Lower lobe of right lung (tissue), 2 donors: ENCODE measurements at regions not wholly inside any gene's neighbourhood (a gene's known extent, or its start where the extent isn't known, plus 50 kb on each side); places are given as distances from the start of the nearest gene placed in this dataset.

Experiments
- ATAC-seq, 2 donors: fragments of 200-7000 bp; cut with Tn5 transposase; one replicate each; pipeline ENCODE4 v1.9.1; 2020 to 2022; ENCODE audit warnings: mild to moderate bottlenecking in 2 of 2, moderate library complexity in 2 of 2
- DNase-seq: peaks from one replicate; pipeline ENCODE4 v3.0.0-alpha.2; 2020
- H3K27ac ChIP-seq: fragments of 200-600 bp; one replicate; pipeline ENCODE4 v1.8.0; 2022
- H3K27me3 ChIP-seq: fragments of 200-600 bp; one replicate; pipeline ENCODE4 v1.8.0; 2022; ENCODE audit warnings: low read depth
- H3K36me3 ChIP-seq: fragments of 200-600 bp; one replicate; pipeline ENCODE4 v1.8.0; 2022; ENCODE audit warnings: mild to moderate bottlenecking
- H3K4me1 ChIP-seq: fragments of 200-600 bp; one replicate; pipeline ENCODE4 v1.8.0; 2022
- H3K4me3 ChIP-seq: fragments of 200-600 bp; one replicate; pipeline ENCODE4 v1.8.0; 2022; ENCODE audit warnings: mild to moderate bottlenecking
- H3K9me3 ChIP-seq: fragments of 200-600 bp; one replicate; pipeline ENCODE4 v1.8.0; 2022
- intact Hi-C: fragments of 100-400 bp; cut with DNase I; formaldehyde crosslinking; loops from one replicate; pipeline ENCODE4 v1.11.0; 2022
- TF ChIP-seq, protein P1 (sequence below): fragments of 200-600 bp; IDR thresholded peaks from one replicate; pipeline ENCODE4 v1.8.0; 2022; ENCODE audit warnings: antibody characterized with exemption, mild to moderate bottlenecking
- donor health status: DM: no; HTN: yes; CAD: no; lungs with severe emphysema.

DNA sequence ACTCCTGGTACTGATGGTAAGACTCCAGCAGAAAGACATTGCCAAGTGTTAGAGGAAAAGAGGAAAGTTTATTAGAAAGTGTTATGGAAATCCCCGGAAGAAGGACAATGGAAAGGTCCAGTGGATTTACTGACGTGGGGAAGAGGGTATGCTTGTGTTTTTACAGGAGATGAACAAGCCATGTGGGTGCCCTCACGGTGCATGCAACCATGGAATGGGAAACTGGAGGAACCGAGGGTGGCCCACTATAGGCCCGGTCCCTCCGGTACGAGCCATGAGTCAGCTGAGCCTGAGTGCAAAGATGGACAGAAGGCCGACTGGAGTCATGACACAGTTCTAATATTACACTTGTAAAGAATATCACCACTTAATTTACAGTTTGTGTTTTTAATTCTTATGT, 123.3 kb upstream of the ZCCHC13 start:
- no peaks in the 10 kb centered on the region for H3K9me3 ChIP-seq
- intact Hi-C loops = no loop called here
- no peaks in the 10 kb centered on the region for H3K4me1 ChIP-seq
- ATAC-seq (no peak), DNase-seq (no peak)
- no peak overlapping the region for H3K27ac ChIP-seq
- H3K4me3 ChIP-seq = no peak overlapping the region
- TF ChIP-seq, protein P1, sequence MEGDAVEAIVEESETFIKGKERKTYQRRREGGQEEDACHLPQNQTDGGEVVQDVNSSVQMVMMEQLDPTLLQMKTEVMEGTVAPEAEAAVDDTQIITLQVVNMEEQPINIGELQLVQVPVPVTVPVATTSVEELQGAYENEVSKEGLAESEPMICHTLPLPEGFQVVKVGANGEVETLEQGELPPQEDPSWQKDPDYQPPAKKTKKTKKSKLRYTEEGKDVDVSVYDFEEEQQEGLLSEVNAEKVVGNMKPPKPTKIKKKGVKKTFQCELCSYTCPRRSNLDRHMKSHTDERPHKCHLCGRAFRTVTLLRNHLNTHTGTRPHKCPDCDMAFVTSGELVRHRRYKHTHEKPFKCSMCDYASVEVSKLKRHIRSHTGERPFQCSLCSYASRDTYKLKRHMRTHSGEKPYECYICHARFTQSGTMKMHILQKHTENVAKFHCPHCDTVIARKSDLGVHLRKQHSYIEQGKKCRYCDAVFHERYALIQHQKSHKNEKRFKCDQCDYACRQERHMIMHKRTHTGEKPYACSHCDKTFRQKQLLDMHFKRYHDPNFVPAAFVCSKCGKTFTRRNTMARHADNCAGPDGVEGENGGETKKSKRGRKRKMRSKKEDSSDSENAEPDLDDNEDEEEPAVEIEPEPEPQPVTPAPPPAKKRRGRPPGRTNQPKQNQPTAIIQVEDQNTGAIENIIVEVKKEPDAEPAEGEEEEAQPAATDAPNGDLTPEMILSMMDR = no peak
- no peaks in the 10 kb centered on the region for H3K36me3 ChIP-seq
- H3K27me3 ChIP-seq = no peaks in the 10 kb centered on the region

DNA sequence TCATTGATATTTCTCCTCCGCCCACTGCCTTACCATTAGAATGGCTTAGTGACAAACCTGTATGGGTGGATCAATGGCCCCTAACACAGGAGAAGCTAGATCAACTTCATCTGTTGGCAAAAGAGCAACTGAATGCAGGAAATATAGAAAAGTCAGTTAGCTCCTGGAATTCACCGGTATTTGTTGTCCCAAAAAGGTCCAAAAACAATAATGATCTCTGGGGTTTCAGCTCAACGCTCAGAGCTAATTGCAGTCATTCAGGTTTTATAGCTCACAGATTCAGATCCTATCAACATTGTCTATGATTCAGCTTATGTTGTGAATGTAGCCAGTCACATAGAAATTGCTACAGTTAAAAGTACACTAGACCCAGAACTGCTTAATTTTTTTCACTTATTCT, 124.0 kb upstream of the ZCCHC13 start:
- Histone ChIP-seq H3K27ac (no peak overlapping the region), H3K27me3 (no peaks in the 10 kb centered on the region), H3K36me3 (no peaks in the 10 kb centered on the region), H3K9me3 (no peaks in the 10 kb centered on the region), H3K4me1 (no peaks in the 10 kb centered on the region), H3K4me3 (no peak overlapping the region)
- TF ChIP-seq, protein P1 = no peak
- DNase-seq (no peak), ATAC-seq (no peak)
- intact Hi-C loops = no loop called here

DNA sequence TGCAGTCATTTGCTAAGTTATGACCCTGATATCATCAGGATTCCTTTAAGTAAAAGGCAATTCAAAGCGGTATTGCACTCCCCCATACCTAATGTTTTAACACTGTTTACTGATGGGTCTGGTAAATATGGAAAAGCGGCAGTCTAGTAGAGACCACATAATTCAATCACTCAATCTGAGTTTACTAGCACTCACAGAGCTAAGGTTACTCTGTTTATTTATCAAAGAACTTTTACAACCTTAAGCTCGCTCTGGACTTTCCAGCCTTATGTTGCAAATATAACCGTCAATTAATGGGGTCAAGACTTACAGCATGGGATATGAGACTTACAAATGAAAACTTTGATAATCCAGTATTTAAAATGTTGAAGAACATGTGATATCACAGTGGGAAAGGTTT, 124.5 kb upstream of the ZCCHC13 start:
- ATAC-seq (no peak), DNase-seq (no peak)
- H3K4me1 ChIP-seq = no peaks in the 10 kb centered on the region
- TF ChIP-seq, protein P1 = no peak
- peaks cover under 1% of the 10 kb centered on the region for H3K9me3 ChIP-seq
- H3K36me3 ChIP-seq = no peaks in the 10 kb centered on the region
- no peaks in the 10 kb centered on the region for H3K27me3 ChIP-seq
- intact Hi-C loops = no loop called here
- H3K4me3 ChIP-seq = no peak overlapping the region
- no peak overlapping the region for H3K27ac ChIP-seq

DNA sequence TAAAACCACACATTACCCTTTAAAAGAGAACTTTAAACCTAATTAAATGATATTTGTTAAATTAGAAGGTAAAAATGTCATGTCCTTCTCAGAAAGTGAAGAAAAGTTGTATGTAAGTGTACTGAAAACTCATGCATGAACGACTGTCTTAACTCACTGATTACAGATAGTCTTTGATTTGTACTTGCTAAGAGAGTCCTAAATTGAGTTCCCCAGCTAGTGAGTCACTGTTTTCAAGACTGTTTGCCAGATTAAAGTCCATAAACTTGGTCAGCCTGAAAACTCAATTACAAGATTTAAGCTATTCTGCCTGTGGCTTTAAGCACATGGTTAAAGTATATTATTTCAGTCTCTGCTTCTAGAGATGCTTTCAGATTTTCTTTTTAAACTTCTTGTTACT, 124.9 kb upstream of the ZCCHC13 start:
- H3K27ac ChIP-seq = no peak overlapping the region
- TF ChIP-seq, protein P1 = no peak
- H3K4me1 ChIP-seq = no peaks in the 10 kb centered on the region
- H3K27me3 ChIP-seq = no peaks in the 10 kb centered on the region
- no peaks in the 10 kb centered on the region for H3K36me3 ChIP-seq
- no peak overlapping the region for H3K4me3 ChIP-seq
- ATAC-seq = no peak
- intact Hi-C loops = no loop called here
- no peak for DNase-seq
- H3K9me3 ChIP-seq = peaks cover 5% of the 10 kb centered on the region

DNA sequence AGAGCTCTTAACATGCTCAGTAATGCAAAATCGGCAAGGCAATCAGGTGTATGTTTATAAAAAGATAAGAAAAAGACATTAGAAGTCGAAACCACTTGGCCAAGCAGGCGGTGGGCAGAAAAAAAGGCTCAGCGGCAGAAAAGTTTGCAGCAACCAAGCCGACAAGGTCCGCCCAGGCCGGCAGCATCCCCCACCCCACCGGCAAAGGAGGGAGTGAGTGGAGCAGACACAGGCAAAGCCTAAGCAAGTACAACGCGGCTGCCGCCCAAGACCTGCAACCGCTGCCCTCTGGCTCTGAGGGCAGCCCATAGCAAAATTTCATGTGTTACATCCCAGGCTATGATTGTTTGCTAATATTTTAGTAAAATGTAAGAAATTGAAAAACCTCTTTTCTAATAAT, 125.4 kb upstream of the ZCCHC13 start:
- H3K9me3 ChIP-seq = peaks cover 6% of the 10 kb centered on the region
- H3K27ac ChIP-seq = no peak overlapping the region
- ATAC-seq (no peak), DNase-seq (no peak)
- no peaks in the 10 kb centered on the region for H3K4me1 ChIP-seq
- no peaks in the 10 kb centered on the region for H3K27me3 ChIP-seq
- no peaks in the 10 kb centered on the region for H3K36me3 ChIP-seq
- H3K4me3 ChIP-seq = no peak overlapping the region
- intact Hi-C loops = no loop called here
- TF ChIP-seq, protein P1 = no peak

DNA sequence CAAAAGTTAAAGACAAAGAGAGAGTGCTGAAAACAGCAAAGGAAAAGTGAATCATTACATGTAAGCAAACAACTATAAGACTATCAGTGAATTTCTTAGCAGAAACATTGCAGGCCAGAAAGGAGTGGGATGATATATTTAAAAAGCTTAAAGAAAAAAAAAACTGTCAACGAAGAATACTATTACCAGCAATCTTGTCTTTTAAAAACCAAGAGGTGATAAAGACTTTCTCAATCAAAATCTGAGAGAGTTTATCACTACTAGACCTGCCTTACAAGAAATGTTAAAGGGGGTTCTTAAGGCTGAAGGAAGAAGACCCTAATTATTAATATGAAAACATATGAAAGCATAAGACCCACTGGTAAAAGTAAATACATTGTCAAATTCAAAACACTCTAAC, 132.5 kb upstream of the ZCCHC13 start:
- Histone ChIP-seq H3K27ac (no peak overlapping the region), H3K9me3 (peaks cover 15% of the 10 kb centered on the region), H3K4me1 (no peaks in the 10 kb centered on the region), H3K36me3 (no peaks in the 10 kb centered on the region), H3K27me3 (no peaks in the 10 kb centered on the region), H3K4me3 (no peak overlapping the region)
- DNase-seq (no peak), ATAC-seq (no peak)
- intact Hi-C loops = no loop called here
- TF ChIP-seq, protein P1 = no peak
